CD4-positive, alpha-beta T cell (primary cell): ENCODE measurements at regions not wholly inside any gene's neighbourhood (a gene's known extent, or its start where the extent isn't known, plus 50 kb on each side); places are given as distances from the start of the nearest gene placed in this dataset.

Source experiments
- ATAC-seq: fragments of 200-7000 bp; cut with Tn5 transposase; one replicate; pipeline ENCODE4 v1.10.0; 2022; ENCODE audit warnings: mild to moderate bottlenecking; ENCODE audit not compliant: poor library complexity
- CTCF ChIA-PET: fragments of 350-600 bp; sonication (Branson Sonifier 250); formaldehyde crosslinking; loops from one replicate; lab custom pipeline; 2021; ENCODE audit warnings: antibody characterized with exemption, inconsistent platforms; lab: Charles Lee
- POLR2A ChIA-PET: fragments of 350-600 bp; sonication (Branson Sonifier 250); formaldehyde crosslinking; loops from one replicate; lab custom pipeline; 2021; ENCODE audit warnings: antibody characterized with exemption, inconsistent platforms; lab: Charles Lee
- DNase-seq, 14 experiments: peaks; one replicate each; pipeline ENCODE4 v3.0.0-alpha.2; 2013 to 2020; ENCODE audit warnings: mixed read lengths in 2 of 14
- H3K27ac ChIP-seq, 2 donors: one replicate each; pipeline versions ENCODE4 v1.5.1 to v1.7.0; 2013; ENCODE audit warnings: low read length in 2 of 2, low read depth in 1 of 2, mild to moderate bottlenecking in 1 of 2
- H3K27me3 ChIP-seq, 2 experiments: 1 replicate in 1 of 2; 2 replicates in 1 of 2; pipeline versions ENCODE4 v1.6.1 to v1.7.0; 2013; ENCODE audit warnings: low read length in 2 of 2, control low read depth in 1 of 2, mild to moderate bottlenecking in 1 of 2, moderate library complexity in 1 of 2; ENCODE audit not compliant: insufficient read depth in 2 of 2, control insufficient read depth in 1 of 2
- H3K36me3 ChIP-seq: one replicate; pipeline ENCODE4 v1.6.1; 2013; ENCODE audit warnings: low read length, control low read depth; ENCODE audit not compliant: insufficient read depth
- H3K4me1 ChIP-seq: one replicate; pipeline ENCODE4 v1.6.1; 2013; ENCODE audit warnings: low read length, control low read depth; ENCODE audit not compliant: insufficient read depth
- H3K4me3 ChIP-seq: one replicate; pipeline ENCODE4 v1.5.1; 2013; ENCODE audit warnings: mild to moderate bottlenecking, low read length, moderate library complexity
- H3K9me3 ChIP-seq, 2 experiments: 1 replicate in 1 of 2; 2 replicates in 1 of 2; pipeline versions ENCODE4 v1.6.1 to v1.7.0; 2013; ENCODE audit warnings: low read length in 2 of 2, mild to moderate bottlenecking in 2 of 2, control low read depth in 1 of 2, moderate library complexity in 1 of 2; ENCODE audit not compliant: control insufficient read depth in 1 of 2, insufficient read depth in 1 of 2
- H3K27ac Mint-ChIP-seq: one replicate; pipeline ENCODE4 v1.8.0; 2020; ENCODE audit warnings: mixed read lengths
- H3K27me3 Mint-ChIP-seq: one replicate; pipeline ENCODE4 v1.8.0; 2021; ENCODE audit warnings: mixed read lengths
- H3K36me3 Mint-ChIP-seq: one replicate; pipeline ENCODE4 v1.8.0; 2021; ENCODE audit warnings: low read depth, mixed read lengths
- H3K4me1 Mint-ChIP-seq: one replicate; pipeline ENCODE4 v1.8.0; 2021; ENCODE audit warnings: low read depth, mixed read lengths
- H3K4me3 Mint-ChIP-seq: one replicate; pipeline ENCODE4 v1.8.0; 2020; ENCODE audit warnings: mild to moderate bottlenecking, mixed read lengths
- H3K9me3 Mint-ChIP-seq: one replicate; pipeline ENCODE4 v1.8.0; 2020; ENCODE audit warnings: mixed read lengths
- intact Hi-C, 2 experiments: fragments of 100-400 bp; cut with DNase I in 1 of 2; cut with micrococcal nuclease in 1 of 2; formaldehyde crosslinking; loops; one replicate each; pipeline versions ENCODE4 v1.15.1 to v1.9.0; 2023 to 2025; cut with DNase I, micrococcal nuclease
- TF ChIP-seq, protein P1 (sequence below): fragments of 200-600 bp; IDR thresholded peaks from one replicate; pipeline ENCODE4 v1.8.0; 2022; ENCODE audit warnings: antibody characterized with exemption, mild to moderate bottlenecking

DNA sequence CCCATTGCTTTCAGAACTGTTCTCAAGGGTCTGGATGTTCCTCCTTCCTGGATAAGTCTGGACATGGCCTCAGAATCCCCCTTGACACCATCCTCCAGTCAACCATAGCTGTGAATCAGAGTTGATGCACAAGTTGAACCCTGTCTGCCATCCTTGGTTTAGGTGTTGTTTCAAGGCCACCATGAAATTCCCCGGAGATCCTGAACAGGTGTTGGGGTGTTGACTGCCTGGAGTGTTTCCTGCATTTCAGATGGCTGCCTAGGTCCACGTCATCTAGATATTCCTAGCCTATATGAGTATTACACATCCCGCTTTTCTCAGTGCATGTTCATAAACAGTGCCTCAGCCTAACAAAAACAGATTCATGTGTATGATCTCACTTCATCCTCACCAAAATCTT is 86.7 kb upstream of the PWP1 start:
- Mint-ChIP-seq H3K27ac (no peak overlapping the region), H3K9me3 (no peaks in the 10 kb centered on the region), H3K4me1 (no peaks in the 10 kb centered on the region), H3K4me3 (no peak overlapping the region), H3K27me3 (no peaks in the 10 kb centered on the region), H3K36me3 (peaks cover 7% of the 10 kb centered on the region)
- intact Hi-C loops: no loop called here
- ATAC-seq (no peak), DNase-seq (no peak)
- Histone ChIP-seq H3K27ac (no peak overlapping the region), H3K4me1 (no peaks in the 10 kb centered on the region), H3K36me3 (peaks cover 3% of the 10 kb centered on the region), H3K27me3 (no peaks in the 10 kb centered on the region), H3K4me3 (no peak overlapping the region), H3K9me3 (peaks cover 0 to under 1% of the 10 kb centered on the region in 2 experiments)
- TF ChIP-seq, protein P1, sequence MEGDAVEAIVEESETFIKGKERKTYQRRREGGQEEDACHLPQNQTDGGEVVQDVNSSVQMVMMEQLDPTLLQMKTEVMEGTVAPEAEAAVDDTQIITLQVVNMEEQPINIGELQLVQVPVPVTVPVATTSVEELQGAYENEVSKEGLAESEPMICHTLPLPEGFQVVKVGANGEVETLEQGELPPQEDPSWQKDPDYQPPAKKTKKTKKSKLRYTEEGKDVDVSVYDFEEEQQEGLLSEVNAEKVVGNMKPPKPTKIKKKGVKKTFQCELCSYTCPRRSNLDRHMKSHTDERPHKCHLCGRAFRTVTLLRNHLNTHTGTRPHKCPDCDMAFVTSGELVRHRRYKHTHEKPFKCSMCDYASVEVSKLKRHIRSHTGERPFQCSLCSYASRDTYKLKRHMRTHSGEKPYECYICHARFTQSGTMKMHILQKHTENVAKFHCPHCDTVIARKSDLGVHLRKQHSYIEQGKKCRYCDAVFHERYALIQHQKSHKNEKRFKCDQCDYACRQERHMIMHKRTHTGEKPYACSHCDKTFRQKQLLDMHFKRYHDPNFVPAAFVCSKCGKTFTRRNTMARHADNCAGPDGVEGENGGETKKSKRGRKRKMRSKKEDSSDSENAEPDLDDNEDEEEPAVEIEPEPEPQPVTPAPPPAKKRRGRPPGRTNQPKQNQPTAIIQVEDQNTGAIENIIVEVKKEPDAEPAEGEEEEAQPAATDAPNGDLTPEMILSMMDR: no peak
- ChIA-PET POLR2A (no interaction called here), CTCF (interaction anchor here (1.1 to 2.6 kb wide), 2 partner anchors 8 to 467 kb away, joined by 3 to 12 read pairs; no protein-coding TSS in a partner anchor)

DNA sequence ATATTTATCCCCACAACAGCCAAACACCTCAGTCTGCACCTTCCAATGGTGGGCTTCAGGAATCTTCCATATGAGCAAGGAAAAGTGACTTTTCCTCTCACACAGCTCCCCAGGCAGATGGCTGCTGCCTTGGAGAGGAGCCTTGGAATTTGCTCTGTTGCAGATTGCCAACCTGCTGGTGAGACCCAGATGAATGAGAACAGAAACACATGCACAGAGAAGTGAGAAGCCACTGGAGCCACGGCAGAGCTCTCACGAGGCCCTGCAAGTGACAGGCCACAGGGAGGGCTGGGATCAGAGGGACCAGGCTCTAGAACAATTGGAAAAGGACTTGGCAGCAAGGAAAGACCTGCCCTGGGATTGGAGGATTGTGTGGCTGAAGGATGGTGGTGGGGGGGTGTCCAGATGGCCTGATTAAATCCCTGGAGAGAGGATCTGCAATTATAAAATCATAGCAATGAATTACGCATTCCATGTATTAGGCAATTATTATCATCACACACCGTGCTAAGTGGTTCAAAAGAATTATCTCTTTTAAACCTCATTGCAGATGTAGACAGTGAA is 84.9 kb upstream of the PWP1 start:
- TF ChIP-seq, protein P1: no peak
- H3K27me3 ChIP-seq: no peaks in the 10 kb centered on the region
- no peak overlapping the region for H3K4me3 Mint-ChIP-seq
- H3K27ac Mint-ChIP-seq: no peak overlapping the region
- H3K4me1 Mint-ChIP-seq: no peaks in the 10 kb centered on the region
- DNase-seq: no peak
- intact Hi-C loops: no loop called here
- H3K27me3 Mint-ChIP-seq: no peaks in the 10 kb centered on the region
- no peaks in the 10 kb centered on the region for H3K9me3 Mint-ChIP-seq
- peaks cover 3% of the 10 kb centered on the region for H3K36me3 ChIP-seq
- no peak overlapping the region for H3K4me3 ChIP-seq
- H3K36me3 Mint-ChIP-seq: no peaks in the 10 kb centered on the region
- H3K4me1 ChIP-seq: no peaks in the 10 kb centered on the region
- H3K27ac ChIP-seq: no peak overlapping the region
- ATAC-seq: no peak
- CTCF ChIA-PET: no interaction called here
- POLR2A ChIA-PET: no interaction called here
- H3K9me3 ChIP-seq: no peaks in the 10 kb centered on the region

DNA sequence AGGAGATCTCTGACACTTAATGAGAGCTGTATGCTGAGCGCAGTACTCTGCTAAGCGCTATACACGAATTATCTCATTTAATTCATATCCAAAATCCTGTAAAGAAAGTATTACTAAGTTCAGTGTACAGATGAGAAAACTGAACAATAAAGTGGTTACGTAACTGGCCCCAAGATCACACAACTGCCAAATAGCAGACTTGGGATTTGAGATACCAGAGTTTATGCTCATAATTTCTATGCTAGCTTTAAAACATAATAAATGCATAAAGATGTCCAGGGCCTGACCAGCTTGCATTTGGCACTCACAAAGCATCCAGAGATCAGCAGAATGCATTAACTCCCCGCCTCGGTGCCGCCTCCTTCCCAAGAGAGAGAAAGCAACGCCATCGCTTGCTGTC is 83.2 kb upstream of the PWP1 start:
- H3K4me3 Mint-ChIP-seq: no peak overlapping the region
- intact Hi-C loops: no loop called here
- no peaks in the 10 kb centered on the region for H3K4me1 Mint-ChIP-seq
- H3K27me3 Mint-ChIP-seq: no peaks in the 10 kb centered on the region
- TF ChIP-seq, protein P1: no peak
- CTCF ChIA-PET: no interaction called here
- no peaks in the 10 kb centered on the region for H3K9me3 ChIP-seq
- no peaks in the 10 kb centered on the region for H3K9me3 Mint-ChIP-seq
- H3K36me3 ChIP-seq: peaks cover 3% of the 10 kb centered on the region
- H3K4me3 ChIP-seq: no peak overlapping the region
- POLR2A ChIA-PET: no interaction called here
- H3K4me1 ChIP-seq: no peaks in the 10 kb centered on the region
- H3K27me3 ChIP-seq: no peaks in the 10 kb centered on the region
- DNase-seq: no peak
- H3K36me3 Mint-ChIP-seq: no peaks in the 10 kb centered on the region
- no peak overlapping the region for H3K27ac ChIP-seq
- ATAC-seq: no peak
- H3K27ac Mint-ChIP-seq: no peak overlapping the region
